Retinal pigment epithelial cell (primary cell): ENCODE measurements at regions not wholly inside any gene's neighbourhood (a gene's known extent, or its start where the extent isn't known, plus 50 kb on each side); places are given as distances from the start of the nearest gene placed in this dataset.

ENCODE experiments used
- DNase-seq: peaks from one replicate; pipeline ENCODE4 v3.0.0-alpha.2; 2010; ENCODE audit warnings: low read depth
- H3K4me3 ChIP-seq: 2 replicates; pipeline ENCODE4 v1.5.1; 2011; ENCODE audit warnings: mild to moderate bottlenecking, low read length, control low read depth, moderate library complexity
- CTCF ChIP-seq: conservative IDR thresholded peaks from 2 replicates; pipeline ENCODE4 v1.5.1; 2011; ENCODE audit warnings: low read depth, low read length, control low read depth, inconsistent platforms

DNA sequence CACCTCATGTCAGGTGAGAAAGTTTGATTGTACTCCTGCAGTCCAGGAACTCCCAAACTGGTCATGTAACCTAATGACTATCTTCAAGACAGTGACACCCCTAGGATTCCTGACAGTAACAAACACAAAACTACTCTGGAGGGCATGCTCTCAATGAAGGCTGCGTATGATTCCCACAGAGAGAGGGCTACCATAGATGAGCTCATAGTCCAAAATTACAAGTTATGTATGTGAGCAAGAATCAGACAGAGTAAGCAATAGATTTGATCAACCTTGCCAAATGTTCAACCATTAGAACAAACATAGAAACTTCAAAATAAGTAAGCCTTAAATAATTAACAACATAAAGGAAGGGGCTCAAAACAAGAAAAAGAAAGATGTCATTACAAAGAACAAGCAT, 158.1 kb downstream of the COPRS start:
- no peak for TF ChIP-seq CTCF
- H3K4me3 ChIP-seq: no peak overlapping the region
- DNase-seq: no peak

- DNase-seq: no peak
- H3K4me3 ChIP-seq: no peak overlapping the region
- TF ChIP-seq CTCF: no peak
These were observed 159.2 kb downstream of the COPRS start for GRCh38 chr17:31699886-31700285.

DNA sequence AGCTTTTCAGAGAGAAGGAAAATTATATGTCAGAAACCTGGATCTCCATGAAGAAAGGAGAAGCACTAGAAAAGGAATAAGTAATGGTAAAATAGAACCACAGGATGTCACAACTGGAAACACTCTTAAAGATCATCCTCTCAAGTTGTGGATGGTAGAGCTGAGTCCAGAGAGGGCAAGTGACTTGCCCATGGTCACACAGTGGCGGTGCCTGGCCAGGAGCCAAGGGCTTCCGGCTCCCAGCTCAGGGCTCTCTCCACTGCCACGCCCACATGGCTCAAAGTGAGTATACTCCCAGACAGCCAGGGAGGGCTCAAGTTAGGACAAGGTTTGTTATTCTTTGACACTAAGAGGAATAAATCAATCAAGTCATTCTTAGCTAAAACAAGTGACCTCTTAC, 159.8 kb downstream of the COPRS start:
- no peak overlapping the region for H3K4me3 ChIP-seq
- DNase-seq: no peak
- TF ChIP-seq CTCF: no peak

DNA sequence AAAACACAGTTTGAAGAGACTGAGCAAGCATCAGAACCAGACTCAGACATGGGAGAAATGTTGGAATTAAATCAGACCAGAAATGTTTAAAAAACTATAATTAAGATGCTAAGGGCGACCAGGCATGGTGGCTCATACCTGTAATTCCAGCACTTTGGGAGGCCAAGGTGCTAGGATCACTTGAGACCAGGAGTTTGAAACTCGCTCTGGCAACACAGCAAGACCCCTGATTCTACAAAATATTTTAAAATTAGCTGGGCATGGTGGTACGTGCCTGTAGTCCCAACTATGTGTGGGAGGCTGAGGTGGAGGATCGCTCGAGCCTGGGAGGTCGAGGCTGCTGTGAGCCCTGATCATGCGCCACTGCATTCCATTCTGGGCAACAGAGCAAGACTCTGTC, 160.3 kb downstream of the COPRS start:
- DNase-seq: no peak
- no peak overlapping the region for H3K4me3 ChIP-seq
- no peak for TF ChIP-seq CTCF

DNA sequence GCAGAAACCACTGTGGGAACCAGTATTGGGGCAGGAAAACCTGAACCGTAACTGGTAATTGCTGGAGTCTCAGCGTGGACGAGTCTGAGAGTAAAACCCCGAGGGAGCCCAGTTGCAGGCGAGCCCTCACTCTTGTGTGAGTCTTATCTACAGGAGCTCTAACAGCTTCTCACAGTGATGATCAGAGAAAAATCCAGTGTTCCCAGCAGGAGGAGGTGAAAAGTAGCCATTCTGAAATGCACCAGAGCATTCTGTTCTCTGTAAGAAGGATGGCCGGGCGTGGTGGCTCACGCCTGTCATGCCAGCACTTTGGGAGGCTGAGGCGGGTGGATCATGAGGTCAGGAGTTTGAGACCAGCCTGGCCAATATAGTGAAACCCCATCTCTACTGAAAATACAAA, 161.2 kb downstream of the COPRS start:
- no peak for DNase-seq
- TF ChIP-seq CTCF: no peak
- no peak overlapping the region for H3K4me3 ChIP-seq

- H3K4me3 ChIP-seq: no peak overlapping the region
- no peak for DNase-seq
- TF ChIP-seq CTCF: no peak
These were observed 162.2 kb downstream of the COPRS start for GRCh38 chr17:31696703-31697325.

DNA sequence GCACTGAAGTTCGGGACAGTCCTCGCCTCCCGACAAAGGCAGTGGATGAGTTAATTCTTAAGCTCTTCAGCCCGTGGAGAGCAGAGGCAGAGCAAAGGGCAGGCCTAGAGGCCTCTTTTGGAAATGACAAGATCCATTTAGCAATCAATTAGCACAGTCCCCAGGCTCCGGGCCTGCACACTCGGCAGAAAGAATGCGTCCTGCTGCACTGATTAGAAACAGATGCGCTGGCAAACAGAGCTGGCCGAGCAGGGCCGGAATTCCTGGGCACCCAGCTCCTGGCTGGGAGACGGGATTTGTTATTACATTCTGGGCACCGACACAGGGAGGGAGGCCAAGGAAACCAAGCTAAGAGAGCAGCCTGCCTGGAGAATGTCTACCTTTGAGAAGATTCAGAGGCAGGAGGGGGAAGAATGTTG, 162.9 kb downstream of the COPRS start:
- peak; percentile 46 for DNase-seq
- H3K4me3 ChIP-seq: no peak overlapping the region
- no peak for TF ChIP-seq CTCF
